ENCODE measurements at regions not wholly inside any gene's neighbourhood (a gene's known extent, or its start where the extent isn't known, plus 50 kb on each side); places are given as distances from the start of the nearest gene placed in this dataset.

GRCh38 chr18:39635192-39635591, 2069.6 kb upstream of the CELF4 start:
- no peak for DNase-seq (ENCODE audit: low read depth in 6 of 9, low spot score in 9 of 9)
- Histone ChIP-seq H3K4me3 (ENCODE audit: low read length in 2 of 2) (no peak overlapping the region), H3K9me3 (ENCODE audit: control insufficient read depth in 2 of 2, insufficient read depth in 1 of 2, low read length in 1 of 2) (no peaks in the 10 kb centered on the region), H3K27me3 (ENCODE audit: control insufficient read depth in 2 of 2, insufficient read depth in 1 of 2, low read length in 1 of 2) (no peaks in the 10 kb centered on the region), H3K4me1 (ENCODE audit: control insufficient read depth in 2 of 2, insufficient read depth in 2 of 2, low read length in 2 of 2) (no peaks in the 10 kb centered on the region), H3K27ac (ENCODE audit: low read depth in 1 of 2, low read length in 1 of 2) (no peak overlapping the region), H3K36me3 (ENCODE audit: control insufficient read depth in 2 of 2, insufficient read depth in 2 of 2, low read length in 1 of 2) (no peaks in the 10 kb centered on the region)

GRCh38 chr18:39627936-39628335, 2062.3 kb upstream of the CELF4 start:
- no peaks in the 10 kb centered on the region for H3K4me1 ChIP-seq (ENCODE audit: control insufficient read depth in 2 of 2, insufficient read depth in 2 of 2, low read length in 2 of 2)
- H3K9me3 ChIP-seq (ENCODE audit: control insufficient read depth in 2 of 2, insufficient read depth in 1 of 2, low read length in 1 of 2) = no peaks in the 10 kb centered on the region
- 96% methylated on average over 5 of the region's 5 CpGs for WGBS
- H3K36me3 ChIP-seq (ENCODE audit: control insufficient read depth in 2 of 2, insufficient read depth in 2 of 2, low read length in 1 of 2) = no peaks in the 10 kb centered on the region
- no peak overlapping the region for H3K4me3 ChIP-seq (ENCODE audit: low read length in 2 of 2)
- H3K27ac ChIP-seq (ENCODE audit: low read depth in 1 of 2, low read length in 1 of 2) = no peak overlapping the region
- no peak for DNase-seq (ENCODE audit: low read depth in 6 of 9, low spot score in 9 of 9)
- H3K27me3 ChIP-seq (ENCODE audit: control insufficient read depth in 2 of 2, insufficient read depth in 1 of 2, low read length in 1 of 2) = no peaks in the 10 kb centered on the region

- no peaks in the 10 kb centered on the region for H3K36me3 ChIP-seq (ENCODE audit: control insufficient read depth in 2 of 2, insufficient read depth in 2 of 2, low read length in 1 of 2)
- 93% methylated on average over 4 of the region's 4 CpGs for WGBS
- no peak for DNase-seq (ENCODE audit: low read depth in 6 of 9, low spot score in 9 of 9)
- no peak overlapping the region for H3K27ac ChIP-seq (ENCODE audit: low read depth in 1 of 2, low read length in 1 of 2)
- no peaks in the 10 kb centered on the region for H3K4me1 ChIP-seq (ENCODE audit: control insufficient read depth in 2 of 2, insufficient read depth in 2 of 2, low read length in 2 of 2)
- H3K27me3 ChIP-seq (ENCODE audit: control insufficient read depth in 2 of 2, insufficient read depth in 1 of 2, low read length in 1 of 2) = no peaks in the 10 kb centered on the region
- H3K9me3 ChIP-seq (ENCODE audit: control insufficient read depth in 2 of 2, insufficient read depth in 1 of 2, low read length in 1 of 2) = no peaks in the 10 kb centered on the region
- no peak overlapping the region for H3K4me3 ChIP-seq (ENCODE audit: low read length in 2 of 2)
Observed at GRCh38 chr18:39624961-39625360, 2059.4 kb upstream of the CELF4 start.

DNA sequence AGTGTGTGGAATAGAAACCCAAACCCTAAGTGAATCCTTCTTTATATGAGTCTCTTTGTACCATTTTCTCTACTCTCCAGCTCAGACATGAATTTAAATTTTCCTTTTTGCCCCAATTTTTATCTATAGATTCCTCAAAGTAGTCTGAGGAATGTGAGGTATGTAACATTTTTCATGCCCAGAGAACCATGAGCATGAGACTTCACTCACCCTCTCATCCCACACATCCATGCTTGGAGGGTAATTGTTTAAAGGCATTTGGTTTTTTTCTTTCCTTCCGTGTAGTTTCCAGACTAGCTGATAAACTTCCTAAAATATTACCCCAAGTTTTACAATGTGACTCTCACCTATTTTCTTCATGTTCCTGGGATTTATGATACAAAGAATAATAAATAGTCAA, 2056.8 kb upstream of the CELF4 start:
- peaks cover 0 to 16% of the 10 kb centered on the region in 2 donors for H3K9me3 ChIP-seq (ENCODE audit: control insufficient read depth in 2 of 2, insufficient read depth in 1 of 2, low read length in 1 of 2)
- no peak for DNase-seq (ENCODE audit: low read depth in 6 of 9, low spot score in 9 of 9)
- no peaks in the 10 kb centered on the region for H3K4me1 ChIP-seq (ENCODE audit: control insufficient read depth in 2 of 2, insufficient read depth in 2 of 2, low read length in 2 of 2)
- H3K27me3 ChIP-seq (ENCODE audit: control insufficient read depth in 2 of 2, insufficient read depth in 1 of 2, low read length in 1 of 2) = no peaks in the 10 kb centered on the region
- no peak overlapping the region for H3K27ac ChIP-seq (ENCODE audit: low read depth in 1 of 2, low read length in 1 of 2)
- no peaks in the 10 kb centered on the region for H3K36me3 ChIP-seq (ENCODE audit: control insufficient read depth in 2 of 2, insufficient read depth in 2 of 2, low read length in 1 of 2)
- H3K4me3 ChIP-seq (ENCODE audit: low read length in 2 of 2) = no peak overlapping the region
- WGBS = 98% methylated on average over 1 of the region's 1 CpG

DNA sequence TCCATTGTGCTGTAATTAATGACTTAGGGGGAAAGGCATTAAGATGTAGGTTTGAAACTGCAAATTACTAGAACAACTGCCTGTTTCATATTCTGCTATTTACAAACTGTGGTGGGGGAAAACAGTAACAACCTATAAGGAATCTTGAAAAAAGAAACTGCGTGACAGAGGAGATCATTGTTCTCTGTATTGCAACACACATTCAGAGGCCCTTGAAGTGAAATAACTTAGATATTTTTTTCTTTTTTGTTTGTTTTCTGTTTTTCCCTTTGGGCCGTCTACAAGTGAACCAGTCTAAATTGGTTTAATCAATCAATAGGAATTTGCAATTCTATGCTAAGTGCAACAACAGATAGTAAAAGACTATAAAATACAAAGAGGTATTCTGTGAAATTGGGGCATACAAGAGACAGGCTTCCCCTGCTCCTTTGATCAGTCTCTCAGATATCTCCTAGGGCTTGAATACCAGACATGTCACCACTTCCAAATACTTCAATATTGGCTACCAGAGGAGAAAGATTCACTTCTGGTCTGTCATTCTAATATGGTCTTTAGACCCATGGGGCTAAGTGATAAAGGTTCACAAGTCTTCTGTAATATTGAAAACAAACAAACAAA, 2055.1 kb upstream of the CELF4 start:
- no peak overlapping the region for H3K4me3 ChIP-seq (ENCODE audit: low read length in 2 of 2)
- DNase-seq (ENCODE audit: low read depth in 6 of 9, low spot score in 9 of 9) = no peak
- H3K27ac ChIP-seq (ENCODE audit: low read depth in 1 of 2, low read length in 1 of 2) = no peak overlapping the region
- no peaks in the 10 kb centered on the region for H3K36me3 ChIP-seq (ENCODE audit: control insufficient read depth in 2 of 2, insufficient read depth in 2 of 2, low read length in 1 of 2)
- 94% methylated on average over 2 of the region's 2 CpGs for WGBS
- H3K9me3 ChIP-seq (ENCODE audit: control insufficient read depth in 2 of 2, insufficient read depth in 1 of 2, low read length in 1 of 2) = peaks cover 0 to 16% of the 10 kb centered on the region in 2 donors
- H3K4me1 ChIP-seq (ENCODE audit: control insufficient read depth in 2 of 2, insufficient read depth in 2 of 2, low read length in 2 of 2) = no peaks in the 10 kb centered on the region
- H3K27me3 ChIP-seq (ENCODE audit: control insufficient read depth in 2 of 2, insufficient read depth in 1 of 2, low read length in 1 of 2) = no peaks in the 10 kb centered on the region

DNA sequence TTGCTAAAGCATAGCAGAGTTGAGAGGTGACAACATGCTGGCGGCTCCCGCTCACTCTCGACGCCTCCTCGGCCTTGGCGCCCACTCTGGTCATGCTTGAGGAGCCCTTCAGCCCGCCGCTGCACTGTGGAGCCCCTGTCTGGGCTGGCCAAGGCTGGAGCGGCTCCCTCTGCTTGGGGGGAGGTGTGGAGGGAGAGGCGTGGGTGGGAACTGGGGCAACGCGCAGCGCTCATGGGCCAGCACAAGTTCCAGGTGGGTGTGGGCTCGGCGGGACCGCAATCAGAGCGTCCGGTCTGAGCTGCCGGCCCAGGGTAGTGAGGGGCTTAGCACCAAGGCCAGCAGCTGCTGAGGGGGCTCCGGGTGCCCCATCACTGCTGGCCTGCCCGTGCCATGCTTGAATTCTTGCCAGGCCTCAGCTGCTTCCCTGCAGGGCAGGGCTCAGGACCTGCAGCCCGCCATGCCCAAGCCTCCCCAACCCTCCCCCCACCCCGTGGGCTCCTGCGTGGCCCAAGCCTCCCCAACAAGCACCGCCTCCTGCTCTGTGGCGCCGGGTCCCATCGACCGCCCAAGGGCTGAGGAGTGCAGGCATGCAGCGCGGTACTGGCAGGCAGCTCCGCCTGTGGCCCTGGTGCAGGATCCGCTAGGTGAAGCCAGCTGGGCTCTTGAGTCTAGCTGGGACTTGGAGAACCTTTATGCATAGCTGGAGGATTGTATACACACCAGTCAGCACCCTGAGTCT, 2052.8 kb upstream of the CELF4 start:
- no peaks in the 10 kb centered on the region for H3K27me3 ChIP-seq (ENCODE audit: control insufficient read depth in 2 of 2, insufficient read depth in 1 of 2, low read length in 1 of 2)
- no peaks in the 10 kb centered on the region for H3K4me1 ChIP-seq (ENCODE audit: control insufficient read depth in 2 of 2, insufficient read depth in 2 of 2, low read length in 2 of 2)
- no peak overlapping the region for H3K4me3 ChIP-seq (ENCODE audit: low read length in 2 of 2)
- H3K36me3 ChIP-seq (ENCODE audit: control insufficient read depth in 2 of 2, insufficient read depth in 2 of 2, low read length in 1 of 2) = no peaks in the 10 kb centered on the region
- no peak for DNase-seq (ENCODE audit: low read depth in 6 of 9, low spot score in 9 of 9)
- WGBS = 99% methylated on average over 33 of the region's 33 CpGs
- H3K27ac ChIP-seq (ENCODE audit: low read depth in 1 of 2, low read length in 1 of 2) = no peak overlapping the region
- H3K9me3 ChIP-seq (ENCODE audit: control insufficient read depth in 2 of 2, insufficient read depth in 1 of 2, low read length in 1 of 2) = peaks cover 0 to 16% of the 10 kb centered on the region in 2 donors

GRCh38 chr18:39611381-39612100, 2045.9 kb upstream of the CELF4 start:
- H3K4me3 ChIP-seq (ENCODE audit: low read length in 2 of 2) = no peak overlapping the region
- WGBS = 96% methylated on average over 3 of the region's 3 CpGs
- H3K9me3 ChIP-seq (ENCODE audit: control insufficient read depth in 2 of 2, insufficient read depth in 1 of 2, low read length in 1 of 2) = no peaks in the 10 kb centered on the region
- no peaks in the 10 kb centered on the region for H3K27me3 ChIP-seq (ENCODE audit: control insufficient read depth in 2 of 2, insufficient read depth in 1 of 2, low read length in 1 of 2)
- no peak overlapping the region for H3K27ac ChIP-seq (ENCODE audit: low read depth in 1 of 2, low read length in 1 of 2)
- H3K4me1 ChIP-seq (ENCODE audit: control insufficient read depth in 2 of 2, insufficient read depth in 2 of 2, low read length in 2 of 2) = no peaks in the 10 kb centered on the region
- DNase-seq (ENCODE audit: low read depth in 6 of 9, low spot score in 9 of 9) = no peak
- no peaks in the 10 kb centered on the region for H3K36me3 ChIP-seq (ENCODE audit: control insufficient read depth in 2 of 2, insufficient read depth in 2 of 2, low read length in 1 of 2)

- no peaks in the 10 kb centered on the region for H3K27me3 ChIP-seq (ENCODE audit: control insufficient read depth in 2 of 2, insufficient read depth in 1 of 2, low read length in 1 of 2)
- no peaks in the 10 kb centered on the region for H3K4me1 ChIP-seq (ENCODE audit: control insufficient read depth in 2 of 2, insufficient read depth in 2 of 2, low read length in 2 of 2)
- no peaks in the 10 kb centered on the region for H3K9me3 ChIP-seq (ENCODE audit: control insufficient read depth in 2 of 2, insufficient read depth in 1 of 2, low read length in 1 of 2)
- no peak overlapping the region for H3K4me3 ChIP-seq (ENCODE audit: low read length in 2 of 2)
- no peak for DNase-seq (ENCODE audit: low read depth in 6 of 9, low spot score in 9 of 9)
- no peak overlapping the region for H3K27ac ChIP-seq (ENCODE audit: low read depth in 1 of 2, low read length in 1 of 2)
- no peaks in the 10 kb centered on the region for H3K36me3 ChIP-seq (ENCODE audit: control insufficient read depth in 2 of 2, insufficient read depth in 2 of 2, low read length in 1 of 2)
- 97% methylated on average over 5 of the region's 5 CpGs for WGBS
Observed at GRCh38 chr18:39607034-39607433, 2041.4 kb upstream of the CELF4 start.

- WGBS = 96% methylated on average over 5 of the region's 5 CpGs
- Histone ChIP-seq H3K27me3 (ENCODE audit: control insufficient read depth in 2 of 2, insufficient read depth in 1 of 2, low read length in 1 of 2) (no peaks in the 10 kb centered on the region), H3K27ac (ENCODE audit: low read depth in 1 of 2, low read length in 1 of 2) (no peak overlapping the region), H3K9me3 (ENCODE audit: control insufficient read depth in 2 of 2, insufficient read depth in 1 of 2, low read length in 1 of 2) (no peaks in the 10 kb centered on the region), H3K4me1 (ENCODE audit: control insufficient read depth in 2 of 2, insufficient read depth in 2 of 2, low read length in 2 of 2) (no peaks in the 10 kb centered on the region), H3K4me3 (ENCODE audit: low read length in 2 of 2) (no peak overlapping the region), H3K36me3 (ENCODE audit: control insufficient read depth in 2 of 2, insufficient read depth in 2 of 2, low read length in 1 of 2) (no peaks in the 10 kb centered on the region)
- no peak for DNase-seq (ENCODE audit: low read depth in 6 of 9, low spot score in 9 of 9)
Observed at GRCh38 chr18:39604836-39605235, 2039.2 kb upstream of the CELF4 start.

All from thymus (tissue), 11 donors.